ENCODE measurements at regions not wholly inside any gene's neighbourhood (a gene's known extent, or its start where the extent isn't known, plus 50 kb on each side); places are given as distances from the start of the nearest gene placed in this dataset.

DNA sequence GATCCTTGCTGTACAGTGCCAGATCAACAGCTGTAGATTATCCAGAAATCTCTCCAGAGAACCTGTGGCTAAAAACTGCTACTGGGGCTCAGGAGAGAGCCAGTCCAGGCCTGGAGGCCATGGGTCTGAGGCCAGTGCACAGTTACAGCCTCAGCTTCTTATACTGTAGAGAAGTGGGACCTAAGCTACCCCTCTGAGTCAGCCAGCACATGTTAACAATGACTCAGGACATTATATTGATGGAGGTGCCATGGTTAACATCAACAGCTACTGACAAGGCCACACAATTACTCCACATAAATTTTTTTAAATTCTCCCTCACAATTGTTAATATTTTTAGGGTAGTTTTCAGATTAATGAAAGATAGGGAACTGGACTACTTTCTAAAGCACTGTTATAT lies 138.5 kb downstream of the RBM26 start:
- no peak overlapping the region for H3K4me3 ChIP-seq (ENCODE audit: low read depth, low read length)
- TF ChIP-seq, protein P1, sequence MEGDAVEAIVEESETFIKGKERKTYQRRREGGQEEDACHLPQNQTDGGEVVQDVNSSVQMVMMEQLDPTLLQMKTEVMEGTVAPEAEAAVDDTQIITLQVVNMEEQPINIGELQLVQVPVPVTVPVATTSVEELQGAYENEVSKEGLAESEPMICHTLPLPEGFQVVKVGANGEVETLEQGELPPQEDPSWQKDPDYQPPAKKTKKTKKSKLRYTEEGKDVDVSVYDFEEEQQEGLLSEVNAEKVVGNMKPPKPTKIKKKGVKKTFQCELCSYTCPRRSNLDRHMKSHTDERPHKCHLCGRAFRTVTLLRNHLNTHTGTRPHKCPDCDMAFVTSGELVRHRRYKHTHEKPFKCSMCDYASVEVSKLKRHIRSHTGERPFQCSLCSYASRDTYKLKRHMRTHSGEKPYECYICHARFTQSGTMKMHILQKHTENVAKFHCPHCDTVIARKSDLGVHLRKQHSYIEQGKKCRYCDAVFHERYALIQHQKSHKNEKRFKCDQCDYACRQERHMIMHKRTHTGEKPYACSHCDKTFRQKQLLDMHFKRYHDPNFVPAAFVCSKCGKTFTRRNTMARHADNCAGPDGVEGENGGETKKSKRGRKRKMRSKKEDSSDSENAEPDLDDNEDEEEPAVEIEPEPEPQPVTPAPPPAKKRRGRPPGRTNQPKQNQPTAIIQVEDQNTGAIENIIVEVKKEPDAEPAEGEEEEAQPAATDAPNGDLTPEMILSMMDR (IDR thresholded peaks at IDR 0.05; ENCODE audit: borderline replicate concordance, insufficient read depth, low read depth, low read length), result no peak

- TF ChIP-seq, protein P1 (IDR thresholded peaks at IDR 0.05; ENCODE audit: borderline replicate concordance, insufficient read depth, low read depth, low read length), result no peak
- H3K4me3 ChIP-seq (ENCODE audit: low read depth, low read length), result no peak overlapping the region
Observed at GRCh38 chr13:79258489-79258888, 147.6 kb downstream of the RBM26 start.

- TF ChIP-seq, protein P1 (IDR thresholded peaks at IDR 0.05; ENCODE audit: borderline replicate concordance, insufficient read depth, low read depth, low read length), result no peak
- no peak overlapping the region for H3K4me3 ChIP-seq (ENCODE audit: low read depth, low read length)
Observed at GRCh38 chr13:79246578-79246949, 159.5 kb downstream of the RBM26 start.

DNA sequence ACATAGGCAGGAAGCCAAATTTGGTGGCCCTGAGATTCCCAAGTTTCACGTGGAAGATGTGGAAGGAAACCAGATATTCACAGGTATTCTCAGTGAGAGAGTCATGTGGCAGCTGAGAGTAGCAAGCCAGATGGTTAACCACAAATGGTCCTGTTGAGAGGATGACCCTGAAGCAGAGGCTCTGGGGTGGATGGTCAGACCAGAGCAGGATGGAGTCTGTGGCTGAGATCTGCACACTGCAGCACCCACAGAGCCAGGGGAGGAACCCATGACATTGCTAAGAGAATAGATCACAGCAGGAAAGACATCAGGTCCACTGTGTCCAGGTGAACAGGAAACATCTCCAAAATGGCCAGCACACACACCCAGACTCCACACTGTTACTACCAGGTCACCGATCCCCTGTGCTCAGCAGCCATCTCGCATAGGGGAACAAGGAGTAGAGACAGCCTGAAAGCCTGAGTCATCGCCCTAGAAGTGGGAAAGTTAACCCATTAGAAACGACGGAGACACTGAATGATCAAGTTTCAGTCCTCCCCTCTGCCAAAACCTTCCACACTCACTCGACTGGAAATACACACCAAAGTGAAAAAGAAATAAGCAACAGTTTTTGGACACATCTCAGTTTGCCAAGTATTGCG lies 160.0 kb downstream of the RBM26 start:
- no peak overlapping the region for H3K4me3 ChIP-seq (ENCODE audit: low read depth, low read length)
- TF ChIP-seq, protein P1 (IDR thresholded peaks at IDR 0.05; ENCODE audit: borderline replicate concordance, insufficient read depth, low read depth, low read length), result no peak

- no peak overlapping the region for H3K4me3 ChIP-seq (ENCODE audit: low read depth, low read length)
- TF ChIP-seq, protein P1 (IDR thresholded peaks at IDR 0.05; ENCODE audit: borderline replicate concordance, insufficient read depth, low read depth, low read length), result no peak
Observed at GRCh38 chr13:79241697-79242096, 164.4 kb downstream of the RBM26 start.

- H3K4me3 ChIP-seq (ENCODE audit: low read depth, low read length), result no peak overlapping the region
- TF ChIP-seq, protein P1 (IDR thresholded peaks at IDR 0.05; ENCODE audit: borderline replicate concordance, insufficient read depth, low read depth, low read length), result no peak
Observed at GRCh38 chr13:79237981-79238380, 168.1 kb downstream of the RBM26 start.

GRCh38 chr13:79231887-79232286 lies 174.2 kb downstream of the RBM26 start:
- TF ChIP-seq, protein P1 (IDR thresholded peaks at IDR 0.05; ENCODE audit: borderline replicate concordance, insufficient read depth, low read depth, low read length), result no peak
- no peak overlapping the region for H3K4me3 ChIP-seq (ENCODE audit: low read depth, low read length)

Data from GM12875 (cell line).